ENCODE measurements at regions not wholly inside any gene's neighbourhood (a gene's known extent, or its start where the extent isn't known, plus 50 kb on each side); places are given as distances from the start of the nearest gene placed in this dataset.

- DNase-seq (ENCODE audit: low spot score) = no peak
These were observed 122.1 kb upstream of the DYNLRB2 start for GRCh38 chr16:80418517-80419355.

- no peak for DNase-seq (ENCODE audit: low spot score)
These were observed 123.0 kb upstream of the DYNLRB2 start for GRCh38 chr16:80417706-80418271.

- no peak for DNase-seq (ENCODE audit: low spot score)
These were observed 132.8 kb upstream of the DYNLRB2 start for GRCh38 chr16:80408014-80408413.

- no peak for DNase-seq (ENCODE audit: low spot score)
These were observed 133.4 kb upstream of the DYNLRB2 start for GRCh38 chr16:80407265-80407987.

GRCh38 chr16:80404847-80405246, 135.9 kb upstream of the DYNLRB2 start:
- no peak for DNase-seq (ENCODE audit: low spot score)

GRCh38 chr16:80403894-80404293, 136.9 kb upstream of the DYNLRB2 start:
- DNase-seq (ENCODE audit: low spot score) = no peak

- no peak for DNase-seq (ENCODE audit: low spot score)
These were observed 149.8 kb upstream of the DYNLRB2 start for GRCh38 chr16:80390871-80391489.

GRCh38 chr16:80390046-80390445, 150.7 kb upstream of the DYNLRB2 start:
- no peak for DNase-seq (ENCODE audit: low spot score)

GRCh38 chr16:80389338-80389737, 151.5 kb upstream of the DYNLRB2 start:
- no peak for DNase-seq (ENCODE audit: low spot score)

GRCh38 chr16:80387318-80387921, 153.4 kb upstream of the DYNLRB2 start:
- no peak for DNase-seq (ENCODE audit: low spot score)

- no peak for DNase-seq (ENCODE audit: low spot score)
These were observed 155.9 kb upstream of the DYNLRB2 start for GRCh38 chr16:80384862-80385261.

- no peak for DNase-seq (ENCODE audit: low spot score)
These were observed 160.3 kb upstream of the DYNLRB2 start for GRCh38 chr16:80380514-80380913.

GRCh38 chr16:80377096-80377956, 163.5 kb upstream of the DYNLRB2 start:
- DNase-seq (ENCODE audit: low spot score) = no peak

- no peak for DNase-seq (ENCODE audit: low spot score)
These were observed 164.8 kb upstream of the DYNLRB2 start for GRCh38 chr16:80375973-80376372.

GRCh38 chr16:80375513-80375912, 165.3 kb upstream of the DYNLRB2 start:
- no peak for DNase-seq (ENCODE audit: low spot score)

GRCh38 chr16:80372341-80372740, 168.5 kb upstream of the DYNLRB2 start:
- DNase-seq (ENCODE audit: low spot score) = no peak

GRCh38 chr16:80369138-80369958, 171.4 kb upstream of the DYNLRB2 start:
- peak; percentile 68 for DNase-seq (ENCODE audit: low spot score)

GRCh38 chr16:80367037-80367658, 173.6 kb upstream of the DYNLRB2 start:
- no peak for DNase-seq (ENCODE audit: low spot score)

- no peak for DNase-seq (ENCODE audit: low spot score)
These were observed 174.8 kb upstream of the DYNLRB2 start for GRCh38 chr16:80366023-80366422.

GRCh38 chr16:80362816-80363215, 178.0 kb upstream of the DYNLRB2 start:
- no peak for DNase-seq (ENCODE audit: low spot score)
